ENCODE measurements at regions not wholly inside any gene's neighbourhood (a gene's known extent, or its start where the extent isn't known, plus 50 kb on each side); places are given as distances from the start of the nearest gene placed in this dataset.

DNA sequence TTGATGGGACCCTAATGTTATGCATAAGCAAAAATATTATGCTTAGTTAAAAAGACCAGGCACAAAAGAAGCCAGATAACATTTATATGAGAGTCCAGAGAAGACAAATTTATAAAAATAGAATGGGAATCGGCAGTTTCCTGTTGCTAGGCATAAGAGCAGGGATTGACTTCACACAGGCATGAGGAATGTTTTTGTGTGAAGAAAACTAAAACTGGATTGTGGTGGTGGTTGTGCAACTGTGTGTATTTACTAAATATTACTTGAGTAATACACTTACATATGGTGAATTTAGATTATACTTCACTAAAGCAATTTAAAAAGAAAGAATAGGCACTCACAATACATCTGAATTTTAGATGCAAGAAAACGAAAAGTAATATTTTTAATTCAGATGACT is 108.3 kb downstream of the SLITRK1 start:
- TF ChIP-seq, protein P1, sequence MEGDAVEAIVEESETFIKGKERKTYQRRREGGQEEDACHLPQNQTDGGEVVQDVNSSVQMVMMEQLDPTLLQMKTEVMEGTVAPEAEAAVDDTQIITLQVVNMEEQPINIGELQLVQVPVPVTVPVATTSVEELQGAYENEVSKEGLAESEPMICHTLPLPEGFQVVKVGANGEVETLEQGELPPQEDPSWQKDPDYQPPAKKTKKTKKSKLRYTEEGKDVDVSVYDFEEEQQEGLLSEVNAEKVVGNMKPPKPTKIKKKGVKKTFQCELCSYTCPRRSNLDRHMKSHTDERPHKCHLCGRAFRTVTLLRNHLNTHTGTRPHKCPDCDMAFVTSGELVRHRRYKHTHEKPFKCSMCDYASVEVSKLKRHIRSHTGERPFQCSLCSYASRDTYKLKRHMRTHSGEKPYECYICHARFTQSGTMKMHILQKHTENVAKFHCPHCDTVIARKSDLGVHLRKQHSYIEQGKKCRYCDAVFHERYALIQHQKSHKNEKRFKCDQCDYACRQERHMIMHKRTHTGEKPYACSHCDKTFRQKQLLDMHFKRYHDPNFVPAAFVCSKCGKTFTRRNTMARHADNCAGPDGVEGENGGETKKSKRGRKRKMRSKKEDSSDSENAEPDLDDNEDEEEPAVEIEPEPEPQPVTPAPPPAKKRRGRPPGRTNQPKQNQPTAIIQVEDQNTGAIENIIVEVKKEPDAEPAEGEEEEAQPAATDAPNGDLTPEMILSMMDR (IDR thresholded peaks at IDR 0.05; ENCODE audit: poor library complexity, severe bottlenecking), result no peak
- TF ChIP-seq, protein P2, sequence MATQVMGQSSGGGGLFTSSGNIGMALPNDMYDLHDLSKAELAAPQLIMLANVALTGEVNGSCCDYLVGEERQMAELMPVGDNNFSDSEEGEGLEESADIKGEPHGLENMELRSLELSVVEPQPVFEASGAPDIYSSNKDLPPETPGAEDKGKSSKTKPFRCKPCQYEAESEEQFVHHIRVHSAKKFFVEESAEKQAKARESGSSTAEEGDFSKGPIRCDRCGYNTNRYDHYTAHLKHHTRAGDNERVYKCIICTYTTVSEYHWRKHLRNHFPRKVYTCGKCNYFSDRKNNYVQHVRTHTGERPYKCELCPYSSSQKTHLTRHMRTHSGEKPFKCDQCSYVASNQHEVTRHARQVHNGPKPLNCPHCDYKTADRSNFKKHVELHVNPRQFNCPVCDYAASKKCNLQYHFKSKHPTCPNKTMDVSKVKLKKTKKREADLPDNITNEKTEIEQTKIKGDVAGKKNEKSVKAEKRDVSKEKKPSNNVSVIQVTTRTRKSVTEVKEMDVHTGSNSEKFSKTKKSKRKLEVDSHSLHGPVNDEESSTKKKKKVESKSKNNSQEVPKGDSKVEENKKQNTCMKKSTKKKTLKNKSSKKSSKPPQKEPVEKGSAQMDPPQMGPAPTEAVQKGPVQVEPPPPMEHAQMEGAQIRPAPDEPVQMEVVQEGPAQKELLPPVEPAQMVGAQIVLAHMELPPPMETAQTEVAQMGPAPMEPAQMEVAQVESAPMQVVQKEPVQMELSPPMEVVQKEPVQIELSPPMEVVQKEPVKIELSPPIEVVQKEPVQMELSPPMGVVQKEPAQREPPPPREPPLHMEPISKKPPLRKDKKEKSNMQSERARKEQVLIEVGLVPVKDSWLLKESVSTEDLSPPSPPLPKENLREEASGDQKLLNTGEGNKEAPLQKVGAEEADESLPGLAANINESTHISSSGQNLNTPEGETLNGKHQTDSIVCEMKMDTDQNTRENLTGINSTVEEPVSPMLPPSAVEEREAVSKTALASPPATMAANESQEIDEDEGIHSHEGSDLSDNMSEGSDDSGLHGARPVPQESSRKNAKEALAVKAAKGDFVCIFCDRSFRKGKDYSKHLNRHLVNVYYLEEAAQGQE (IDR thresholded peaks at IDR 0.05; ENCODE audit: borderline replicate concordance), result no peak
- TF ChIP-seq TAF1 (IDR thresholded peaks at IDR 0.05; ENCODE audit: low read depth), result no peak
- no peak for TF ChIP-seq EZH2 (IDR thresholded peaks at IDR 0.05; ENCODE audit: borderline replicate concordance, insufficient read depth, low read length, poor library complexity, severe bottlenecking)
- no peak for TF ChIP-seq RAD21 (conservative IDR thresholded peaks at IDR 0.05)
